Stimulated activated CD8-positive, alpha-beta memory T cell treated with anti-CD3 and anti-CD28 coated beads, Interleukin-15, amount 100 ng/mL, for 48 hours (primary cell): ENCODE measurements at regions not wholly inside any gene's neighbourhood (a gene's known extent, or its start where the extent isn't known, plus 50 kb on each side); places are given as distances from the start of the nearest gene placed in this dataset.

Source experiments
- DNase-seq, 2 donors: peaks; one replicate each; pipeline ENCODE4 v3.0.0-alpha.2; 2020; ENCODE audit warnings: low read depth in 2 of 2

DNA sequence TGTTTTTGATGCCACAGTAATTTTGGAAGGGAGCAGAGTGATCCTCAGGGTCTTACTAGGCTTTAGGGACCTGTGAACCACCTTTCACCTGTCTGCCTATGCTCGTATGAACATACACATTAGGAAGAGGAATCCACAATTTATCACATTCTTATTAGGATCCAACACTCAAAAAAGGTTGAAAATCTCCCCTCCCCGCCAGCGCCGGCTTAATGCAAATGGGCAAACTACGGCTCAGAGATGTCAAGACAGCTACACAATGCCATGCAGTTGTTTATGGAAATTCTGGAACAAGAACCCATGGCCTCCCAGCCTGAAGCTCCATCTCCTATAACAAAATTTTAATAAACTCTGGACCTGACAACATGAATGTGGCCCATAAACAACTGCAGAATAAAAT lies 375.9 kb upstream of the ACVR2A start:
- DNase-seq: no peak

DNA sequence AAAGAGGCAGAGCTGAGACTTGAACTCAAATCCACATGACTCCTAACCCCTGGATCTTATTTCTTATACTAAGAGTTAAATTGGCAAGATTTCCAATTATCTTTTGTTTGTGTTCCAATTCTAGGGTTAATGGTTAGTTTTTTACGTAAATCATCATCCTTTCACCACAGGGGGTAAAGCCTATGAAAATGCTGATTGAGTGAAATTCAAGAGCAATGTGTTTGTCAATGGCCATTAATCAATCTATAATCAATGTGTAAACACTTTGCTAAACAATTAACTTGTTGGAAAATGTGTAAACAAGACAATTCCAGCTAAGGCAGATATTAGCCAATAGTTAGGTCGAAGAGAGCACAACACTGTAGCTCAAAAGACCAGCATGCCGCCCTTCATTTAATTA lies 376.5 kb upstream of the ACVR2A start:
- no peak for DNase-seq

DNA sequence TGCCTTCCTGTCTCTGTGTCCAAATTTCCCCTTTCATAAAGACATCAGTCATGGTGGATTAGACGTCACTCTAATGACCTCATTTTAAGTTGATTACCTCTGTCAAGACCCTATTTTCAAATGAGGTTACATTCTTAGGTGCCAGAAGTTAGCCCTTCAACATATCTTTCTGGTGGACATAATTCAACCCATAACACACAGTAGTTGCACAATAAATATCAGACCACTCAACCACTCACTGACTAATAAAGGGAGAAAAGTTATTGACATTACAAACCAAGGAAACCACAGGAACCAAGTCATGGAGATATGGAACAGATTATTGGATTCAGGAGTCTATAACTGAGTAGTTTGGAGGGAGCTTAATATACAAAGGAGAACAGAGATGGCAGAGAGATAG lies 377.4 kb upstream of the ACVR2A start:
- DNase-seq: no peak

DNA sequence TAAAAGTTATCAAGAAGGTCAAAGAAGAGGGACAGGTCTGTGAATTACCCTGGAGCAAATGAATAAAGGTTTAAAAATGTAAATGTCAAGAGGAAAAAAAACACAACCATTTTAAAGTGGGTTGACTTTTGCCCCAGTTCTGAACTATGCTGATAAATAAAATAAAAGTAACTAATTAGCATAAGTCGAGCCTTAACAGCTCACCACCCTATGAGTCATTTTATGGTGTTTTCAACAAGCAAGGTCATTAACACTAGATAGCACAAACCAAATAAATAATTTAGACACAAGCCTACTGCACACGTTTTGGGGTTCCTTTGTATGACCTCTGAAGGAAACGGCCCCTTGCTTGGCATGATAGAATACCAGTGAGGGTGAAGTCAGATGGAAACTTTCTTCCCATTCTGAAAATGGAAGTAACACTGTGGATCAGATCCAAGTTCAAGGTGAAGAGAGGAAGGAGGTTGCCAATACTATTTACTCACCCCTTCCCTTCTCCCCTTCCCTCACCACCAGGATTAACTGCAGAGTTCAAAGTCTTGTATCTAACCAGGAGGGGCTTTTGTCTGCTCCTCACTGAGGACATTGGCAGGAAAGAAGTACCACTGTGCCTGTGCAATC lies 380.0 kb upstream of the ACVR2A start:
- DNase-seq: no peak

DNA sequence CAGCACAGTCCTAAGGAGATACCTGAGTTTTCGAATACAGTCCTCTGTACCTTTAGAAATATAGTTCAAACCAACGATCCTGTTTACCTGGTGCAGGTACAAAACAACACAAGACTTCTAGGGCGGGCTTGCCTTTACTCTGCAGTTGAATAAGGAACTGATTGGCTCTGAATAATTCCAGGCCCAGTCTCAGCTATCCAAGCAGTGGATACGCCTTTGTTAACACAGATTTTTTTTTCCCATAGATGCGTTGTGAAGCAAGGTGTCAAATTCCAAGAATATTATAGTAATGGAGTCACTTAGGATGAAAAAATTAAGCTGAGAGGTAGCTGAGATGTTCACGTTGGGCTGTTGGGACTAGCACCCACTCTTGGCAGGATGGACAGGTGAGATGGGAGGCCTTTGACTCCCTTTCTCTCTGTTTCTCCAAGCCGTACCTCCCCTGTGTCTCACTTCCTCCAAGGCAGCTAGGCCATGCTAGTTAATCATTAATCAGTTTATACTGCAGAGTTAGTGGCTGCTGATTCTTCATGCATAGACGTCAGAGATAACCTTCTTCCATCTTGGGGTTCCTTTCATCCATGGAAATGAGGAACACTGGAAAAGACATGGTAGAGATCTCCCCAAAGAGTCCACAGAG lies 380.8 kb upstream of the ACVR2A start:
- no peak for DNase-seq

DNA sequence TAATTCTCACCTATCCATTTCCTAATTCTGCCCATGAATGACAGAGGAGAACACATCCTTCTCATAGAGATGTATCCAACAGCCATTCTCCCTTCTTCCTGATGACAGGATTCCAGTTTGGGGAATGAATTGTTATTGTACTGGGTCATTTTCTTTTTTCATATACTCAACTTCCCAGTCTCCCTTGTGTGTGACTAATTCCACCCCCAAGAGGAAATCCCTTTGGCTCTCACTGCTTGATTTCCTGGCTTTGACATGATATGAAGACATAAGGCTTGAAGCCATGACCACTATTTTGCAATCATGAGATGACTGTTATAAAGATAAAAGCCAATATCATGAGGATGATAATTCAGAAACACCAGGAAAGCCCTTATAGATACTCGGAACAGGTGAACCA lies 384.7 kb upstream of the ACVR2A start:
- DNase-seq: no peak

DNA sequence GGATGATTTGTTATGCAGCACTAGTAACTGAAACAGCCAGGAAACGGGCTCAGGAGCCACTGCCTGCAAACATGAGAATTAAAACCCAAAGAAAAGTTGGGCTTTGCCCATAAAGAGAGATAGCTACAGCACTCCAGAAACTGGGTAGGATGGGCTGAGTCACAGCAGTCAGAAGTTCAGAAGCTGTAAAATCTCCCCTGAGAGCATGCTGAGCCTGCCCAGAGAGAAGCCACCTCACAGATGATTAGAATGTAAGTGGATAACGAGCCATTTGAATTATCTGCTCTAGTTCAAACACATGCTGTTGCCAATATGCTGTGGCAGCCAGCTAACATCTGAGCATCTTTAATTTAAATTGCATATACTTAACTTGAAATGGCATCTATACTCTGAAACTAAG lies 388.1 kb upstream of the ACVR2A start:
- DNase-seq: no peak

DNA sequence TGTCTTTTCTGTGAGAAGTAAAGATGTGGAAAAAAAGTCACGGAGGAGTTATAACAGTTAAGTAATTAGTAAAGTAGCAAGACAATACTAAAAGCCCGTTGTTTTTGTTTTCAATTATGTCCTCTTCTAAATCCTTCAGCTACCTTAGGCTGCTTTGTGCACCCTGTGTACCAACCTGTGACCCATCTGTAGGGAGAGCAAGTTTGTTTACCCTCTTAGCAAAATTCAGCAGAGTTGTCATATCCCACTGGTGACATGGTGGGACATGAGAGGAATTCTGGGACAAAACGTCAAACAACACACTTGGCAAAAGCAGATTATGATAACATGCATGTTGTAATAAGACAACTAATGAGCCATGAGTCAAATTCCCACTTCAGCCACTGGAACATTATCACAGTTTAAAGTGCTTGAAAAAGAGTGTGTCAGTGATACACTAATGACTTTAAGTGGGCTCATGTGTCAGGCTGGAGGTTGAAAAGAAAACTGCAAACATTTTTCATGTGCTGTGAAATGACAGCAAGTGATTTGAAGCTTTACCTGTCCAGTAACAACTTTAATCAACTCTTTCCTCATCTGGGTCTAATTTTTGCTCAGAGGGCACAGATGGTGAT lies 392.8 kb upstream of the ACVR2A start:
- no peak for DNase-seq

DNA sequence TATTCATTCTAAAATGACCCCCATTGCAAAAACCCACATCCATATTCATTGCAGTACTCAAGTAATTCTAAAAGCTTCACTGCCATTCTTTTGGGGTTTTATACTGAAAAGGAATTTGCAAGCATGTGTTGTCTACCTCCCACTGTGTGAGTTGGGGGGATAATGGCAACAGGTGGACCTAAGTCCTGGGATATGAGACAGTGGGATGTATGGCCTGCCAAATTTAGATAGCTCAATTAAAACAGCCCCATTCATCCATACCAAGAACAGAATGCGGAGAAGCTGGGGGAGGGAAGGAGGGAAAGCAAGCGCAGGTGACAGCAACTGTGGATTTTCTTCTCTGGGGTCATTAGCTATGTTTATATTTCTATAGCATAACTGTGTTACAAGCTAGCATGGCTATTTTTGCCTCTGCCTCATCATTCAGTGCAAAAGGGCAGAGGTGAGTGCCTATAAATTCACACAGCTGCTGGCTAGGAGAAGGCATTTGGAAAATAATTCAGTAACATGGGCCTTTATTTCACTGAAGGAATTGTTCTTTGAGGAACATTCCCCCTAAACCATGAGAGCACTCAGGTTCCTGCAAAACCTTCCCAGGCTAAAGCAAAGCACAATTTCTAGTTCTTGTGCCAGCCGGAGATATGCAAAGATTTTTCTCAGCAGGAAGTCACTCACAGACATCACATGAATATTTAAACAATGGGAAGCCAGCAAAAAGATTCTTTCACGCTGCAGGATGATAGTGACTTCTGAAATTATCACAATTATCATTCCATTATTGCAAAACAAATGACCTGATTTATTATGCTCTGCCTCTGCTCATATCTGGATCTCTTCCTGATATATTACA lies 393.9 kb upstream of the ACVR2A start:
- no peak for DNase-seq

DNA sequence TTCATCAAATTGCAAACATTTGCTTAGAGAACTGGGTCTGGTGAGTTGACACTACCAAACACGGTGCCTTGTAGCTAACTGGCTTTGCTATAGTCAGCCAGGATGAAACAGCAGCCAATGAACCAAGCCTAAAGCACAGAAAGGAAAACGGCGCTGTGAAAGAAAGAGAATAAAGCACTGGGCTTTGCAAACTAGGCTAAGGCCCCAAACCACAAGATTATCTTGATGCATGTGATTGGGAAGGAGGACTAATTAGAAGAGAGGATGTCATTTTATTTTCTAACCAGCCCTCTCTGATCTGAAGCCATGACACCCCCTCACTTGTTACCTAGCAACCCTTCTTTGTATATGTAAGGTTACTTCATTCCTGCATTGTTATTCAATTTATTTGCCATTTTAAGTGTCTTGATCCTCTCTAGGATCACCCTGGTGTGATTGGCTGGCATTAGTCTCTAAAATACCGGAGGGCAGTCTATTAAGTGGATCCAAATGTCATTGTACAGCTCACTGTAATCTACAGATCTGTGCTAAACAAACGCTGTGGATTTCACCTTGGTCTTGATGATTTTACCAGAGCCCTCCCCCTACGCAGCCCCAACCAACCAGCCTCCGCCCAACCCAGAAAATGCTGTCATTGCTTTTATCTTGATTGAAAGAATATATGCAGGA lies 395.4 kb upstream of the ACVR2A start:
- DNase-seq: peak in 1 of 2 donors; percentile 26

DNA sequence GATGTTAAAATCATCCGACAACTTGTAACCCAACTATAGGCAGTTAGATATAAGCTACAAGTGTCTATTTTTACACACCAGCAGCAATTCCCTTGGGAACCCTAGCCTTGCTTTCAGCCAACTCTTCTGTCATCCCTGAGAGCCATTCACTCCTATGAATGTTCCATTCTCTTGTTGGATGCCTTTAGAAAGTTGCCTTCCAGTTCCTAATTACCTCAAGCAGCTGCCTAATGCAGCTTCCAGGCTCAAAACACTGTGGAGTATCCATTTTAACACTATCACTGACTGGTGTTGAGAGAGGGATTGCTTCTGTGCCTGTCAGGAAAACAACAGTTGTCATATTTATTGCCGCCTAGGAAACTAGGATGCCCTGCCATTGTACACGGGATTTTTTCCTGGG lies 402.0 kb upstream of the ACVR2A start:
- DNase-seq: no peak

DNA sequence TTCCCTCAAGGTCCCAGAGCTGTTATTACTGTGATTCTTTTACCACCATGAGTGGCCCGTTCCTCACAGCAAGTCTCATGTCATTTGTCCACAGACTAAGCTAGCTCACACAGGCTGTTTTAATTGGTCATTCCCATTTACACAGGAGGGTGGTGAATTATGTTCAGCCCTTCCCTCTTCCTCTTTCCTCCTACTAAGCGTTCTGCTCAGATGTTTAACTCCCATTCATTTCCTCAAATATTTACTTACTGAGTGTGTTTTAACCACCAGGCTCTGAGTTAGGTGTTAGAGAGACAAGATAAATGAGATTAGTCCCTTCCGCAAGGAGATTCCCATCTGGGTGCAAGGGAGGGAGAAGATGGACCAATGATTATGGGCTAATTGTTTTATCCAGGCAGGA lies 403.6 kb upstream of the ACVR2A start:
- DNase-seq: no peak

DNA sequence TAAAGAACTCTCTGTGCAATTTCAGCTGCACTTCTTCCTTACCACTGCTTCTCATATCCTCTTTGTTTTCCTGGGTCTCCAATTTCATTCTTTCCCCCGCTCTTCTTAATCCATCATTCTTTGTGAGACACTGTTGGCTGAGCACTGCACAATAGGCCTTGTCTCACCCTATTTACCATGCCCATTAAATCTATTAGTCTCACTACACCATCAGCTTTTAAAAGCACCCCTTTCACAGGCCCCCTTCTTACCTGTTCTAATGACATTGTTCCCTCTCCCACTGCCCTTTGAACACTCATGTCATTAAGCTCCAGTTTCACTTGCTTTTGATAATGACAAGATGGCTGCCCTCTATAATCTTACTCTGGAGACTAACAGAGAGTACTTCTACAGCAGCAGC lies 404.1 kb upstream of the ACVR2A start:
- no peak for DNase-seq

DNA sequence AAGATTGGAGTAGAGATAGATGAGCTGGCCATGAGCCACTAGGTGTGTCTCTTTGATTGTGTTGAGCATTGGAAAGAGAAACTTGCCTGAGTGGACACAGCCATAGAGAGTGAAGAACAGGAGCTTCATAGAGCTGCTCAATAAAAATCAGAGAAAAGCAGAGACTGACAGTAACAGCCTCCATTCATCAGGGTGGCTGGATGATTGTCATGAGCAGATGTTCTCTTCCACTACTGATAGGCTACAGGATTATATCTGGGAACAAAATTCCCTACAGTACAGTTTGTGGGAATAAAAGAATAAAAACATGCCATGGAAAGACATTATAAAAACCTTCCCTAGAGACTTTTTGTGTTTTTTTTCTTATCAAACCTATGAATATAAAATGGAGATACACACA lies 404.8 kb upstream of the ACVR2A start:
- no peak for DNase-seq

DNA sequence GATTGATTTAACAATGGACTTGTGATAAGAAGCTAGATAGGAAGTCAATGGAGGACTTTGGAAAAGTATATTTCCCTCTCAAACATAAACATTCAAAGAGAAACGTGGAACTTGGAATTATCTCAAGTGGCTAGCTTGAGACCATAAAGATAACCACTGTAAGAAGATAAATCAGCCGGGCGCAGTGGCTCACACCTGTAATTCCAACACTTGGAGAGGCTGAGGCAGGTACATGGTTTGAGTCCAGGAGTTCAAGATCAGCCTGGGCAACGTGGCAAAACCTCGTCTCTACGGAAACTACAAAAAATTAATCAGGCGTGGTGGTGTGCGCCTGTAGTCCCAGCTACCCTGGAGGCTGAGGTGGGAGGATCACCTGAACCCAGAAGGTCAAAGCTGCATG lies 405.9 kb upstream of the ACVR2A start:
- no peak for DNase-seq

DNA sequence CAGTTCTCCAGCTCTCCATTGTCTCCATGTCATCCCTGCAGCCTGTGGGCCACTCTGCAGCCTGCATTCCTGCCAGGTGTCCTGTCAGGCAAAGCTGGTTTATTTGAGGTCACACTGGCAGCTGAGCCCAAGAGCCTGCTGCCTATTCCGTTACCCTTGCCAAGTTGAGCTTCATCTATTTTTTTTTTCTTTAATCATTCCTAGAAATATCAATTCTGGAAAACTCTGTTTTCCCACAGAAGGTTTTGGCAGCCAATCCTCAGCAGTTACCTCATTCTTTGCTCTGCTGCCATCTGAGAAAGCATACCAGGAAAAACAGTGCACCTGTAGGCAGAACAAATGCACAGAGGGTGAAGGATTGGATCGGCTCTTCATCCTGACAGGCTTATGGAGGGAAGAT lies 411.0 kb upstream of the ACVR2A start:
- DNase-seq: no peak

DNA sequence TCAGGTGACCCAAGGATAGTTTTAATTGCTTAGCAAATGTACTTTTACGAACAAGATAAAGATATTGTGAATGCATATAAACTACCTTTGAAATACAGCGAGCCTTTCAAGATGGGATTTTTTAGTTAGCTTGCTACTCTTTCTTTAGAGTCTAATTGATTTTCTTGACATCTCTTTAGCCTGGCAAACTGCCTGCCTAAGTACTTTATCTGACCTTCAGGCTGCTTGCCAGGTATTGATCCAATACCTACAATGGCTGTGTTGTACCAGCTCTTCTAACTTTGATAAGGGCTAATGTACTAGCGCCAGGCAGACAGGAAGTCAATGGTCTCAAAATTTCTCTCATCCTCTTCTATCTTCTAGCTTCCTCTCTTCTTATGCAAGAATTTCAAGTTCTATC lies 414.4 kb upstream of the ACVR2A start:
- no peak for DNase-seq

DNA sequence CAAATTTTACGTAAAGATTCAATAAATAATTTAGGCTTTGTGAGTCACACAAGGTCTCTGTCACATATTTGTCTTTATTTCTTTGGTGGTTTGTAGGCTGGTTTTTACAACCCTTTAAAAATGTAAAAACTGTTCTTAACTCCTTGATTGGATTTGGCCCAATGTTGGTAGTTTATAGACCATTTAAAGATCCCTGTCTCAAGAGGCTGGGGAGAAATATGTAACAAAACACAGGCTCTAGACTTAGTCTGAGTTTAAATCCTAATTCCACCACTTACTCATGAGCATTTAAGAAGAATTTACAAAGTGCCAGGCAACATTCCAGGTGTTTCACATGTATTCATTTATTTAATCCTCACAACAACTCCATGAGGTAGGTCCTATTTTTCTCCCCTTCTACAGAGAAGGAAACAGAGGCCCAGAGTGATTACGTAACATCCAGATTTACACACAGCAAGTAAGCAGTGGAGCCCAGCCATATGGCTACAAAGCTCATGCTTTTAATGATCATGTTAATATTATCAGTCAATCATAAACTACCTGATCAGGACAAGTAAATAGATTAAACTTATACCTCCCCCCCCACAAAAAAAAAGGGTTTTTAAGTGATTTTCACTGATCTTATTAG lies 416.6 kb upstream of the ACVR2A start:
- no peak for DNase-seq

DNA sequence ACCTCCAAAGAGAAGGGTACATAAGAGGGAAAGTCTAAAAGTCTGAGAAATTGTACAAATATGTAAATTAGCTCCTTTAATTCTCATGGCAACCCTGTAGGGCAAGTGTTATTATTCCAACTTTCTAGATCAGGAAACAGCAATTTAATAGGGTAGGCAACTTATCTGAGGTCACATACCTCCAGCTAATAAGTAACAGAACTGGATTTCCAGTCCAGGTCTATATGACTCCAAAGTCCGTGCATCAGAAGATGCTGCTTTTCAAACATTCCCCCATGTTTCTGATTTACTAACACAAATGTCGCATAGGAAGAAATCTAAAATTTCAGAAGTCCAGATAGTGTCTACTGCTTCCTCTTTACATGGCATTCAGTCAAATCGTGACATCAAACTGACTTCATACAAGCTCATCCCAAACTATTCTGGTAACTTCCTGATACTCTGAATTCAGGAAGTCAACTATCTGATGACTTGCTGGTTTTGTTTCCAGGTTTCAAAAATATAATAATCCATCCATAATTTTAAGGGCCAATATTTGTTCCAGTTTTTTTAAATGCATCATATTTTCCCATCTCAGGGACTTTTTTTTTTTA lies 419.3 kb upstream of the ACVR2A start:
- DNase-seq: no peak

DNA sequence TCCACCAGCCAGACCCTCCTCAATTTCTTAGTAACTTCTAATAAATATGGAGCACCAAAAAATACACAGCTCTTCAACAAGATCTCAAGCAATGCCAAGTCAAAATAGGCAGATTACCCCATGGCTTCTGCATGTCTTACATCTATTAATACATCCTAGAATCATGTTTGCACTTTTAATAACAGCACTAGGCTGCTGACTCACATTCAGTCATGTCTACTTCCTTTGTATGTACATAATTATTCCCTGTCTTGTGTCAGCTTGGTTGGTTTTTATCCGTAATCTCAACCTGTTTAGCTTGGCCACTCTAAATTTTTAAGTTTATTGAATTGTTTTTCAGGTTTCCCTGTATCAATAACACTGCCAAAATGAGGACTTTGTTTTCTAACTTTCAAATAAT lies 420.1 kb upstream of the ACVR2A start:
- DNase-seq: no peak

DNA sequence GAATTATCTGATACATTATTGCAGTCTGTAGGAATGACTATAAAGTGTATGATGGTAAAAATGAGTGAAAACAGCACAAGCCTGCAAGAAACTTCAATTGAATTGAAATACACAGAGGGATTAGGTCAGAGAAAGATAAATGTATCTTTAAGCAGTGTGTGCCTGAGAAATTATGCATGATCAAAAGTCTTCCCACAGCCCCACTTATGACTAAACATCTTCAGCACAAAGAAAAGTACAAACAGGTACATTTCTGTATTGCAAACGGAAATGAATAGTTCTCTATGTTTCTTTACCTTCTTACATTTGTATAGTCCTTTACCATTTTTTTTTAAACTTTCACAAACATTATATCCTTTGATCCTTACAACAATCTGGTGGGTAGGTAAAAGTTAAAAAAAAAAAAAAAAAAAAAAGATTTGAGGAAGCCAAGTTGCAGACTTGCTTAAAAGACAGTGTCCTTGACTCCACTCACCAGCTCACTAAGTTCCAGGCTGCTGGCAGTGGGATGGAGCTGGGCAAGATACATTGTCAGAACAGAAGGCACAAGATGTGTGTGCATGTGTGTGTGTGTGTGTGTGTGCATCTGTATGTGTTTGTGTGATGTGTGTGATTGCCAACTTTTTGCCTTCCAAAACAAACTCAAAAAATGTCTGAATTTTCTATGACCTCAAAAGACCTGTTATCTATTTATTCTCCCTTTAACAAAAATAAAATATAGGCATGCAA lies 423.7 kb upstream of the ACVR2A start:
- no peak for DNase-seq
